Activated CD4-positive, alpha-beta memory T cell treated with anti-CD3 and anti-CD28 coated beads, Interleukin-2, amount 10 ng/mL, durations not matched to agents 7 days and 5 days (primary cell): ENCODE measurements at regions not wholly inside any gene's neighbourhood (a gene's known extent, or its start where the extent isn't known, plus 50 kb on each side); places are given as distances from the start of the nearest gene placed in this dataset.

Source experiments
- CTCF ChIA-PET: fragments of 350-600 bp; sonication (Branson Sonifier 250); formaldehyde crosslinking; loops from one replicate; lab custom pipeline; 2021; ENCODE audit warnings: antibody characterized with exemption, inconsistent platforms; lab: Charles Lee
- POLR2A ChIA-PET: fragments of 350-600 bp; sonication (Branson Sonifier 250); formaldehyde crosslinking; loops from one replicate; lab custom pipeline; 2021; ENCODE audit warnings: antibody characterized with exemption; lab: Charles Lee
- DNase-seq: peaks from one replicate; pipeline ENCODE4 v3.0.0-alpha.2; 2020
- H3K27ac Mint-ChIP-seq: one replicate; pipeline ENCODE4 v1.8.0; 2021; ENCODE audit warnings: mild to moderate bottlenecking, mixed read lengths
- H3K27me3 Mint-ChIP-seq: one replicate; pipeline ENCODE4 v1.8.0; 2021; ENCODE audit warnings: mixed read lengths
- H3K36me3 Mint-ChIP-seq: one replicate; pipeline ENCODE4 v1.8.0; 2021; ENCODE audit warnings: low read depth, mixed read lengths
- H3K4me1 Mint-ChIP-seq: one replicate; pipeline ENCODE4 v1.8.0; 2021; ENCODE audit warnings: mixed read lengths
- H3K4me3 Mint-ChIP-seq: one replicate; pipeline ENCODE4 v1.8.0; 2021; ENCODE audit warnings: mild to moderate bottlenecking, mixed read lengths
- H3K9me3 Mint-ChIP-seq: one replicate; pipeline ENCODE4 v1.8.0; 2021; ENCODE audit warnings: mixed read lengths

DNA sequence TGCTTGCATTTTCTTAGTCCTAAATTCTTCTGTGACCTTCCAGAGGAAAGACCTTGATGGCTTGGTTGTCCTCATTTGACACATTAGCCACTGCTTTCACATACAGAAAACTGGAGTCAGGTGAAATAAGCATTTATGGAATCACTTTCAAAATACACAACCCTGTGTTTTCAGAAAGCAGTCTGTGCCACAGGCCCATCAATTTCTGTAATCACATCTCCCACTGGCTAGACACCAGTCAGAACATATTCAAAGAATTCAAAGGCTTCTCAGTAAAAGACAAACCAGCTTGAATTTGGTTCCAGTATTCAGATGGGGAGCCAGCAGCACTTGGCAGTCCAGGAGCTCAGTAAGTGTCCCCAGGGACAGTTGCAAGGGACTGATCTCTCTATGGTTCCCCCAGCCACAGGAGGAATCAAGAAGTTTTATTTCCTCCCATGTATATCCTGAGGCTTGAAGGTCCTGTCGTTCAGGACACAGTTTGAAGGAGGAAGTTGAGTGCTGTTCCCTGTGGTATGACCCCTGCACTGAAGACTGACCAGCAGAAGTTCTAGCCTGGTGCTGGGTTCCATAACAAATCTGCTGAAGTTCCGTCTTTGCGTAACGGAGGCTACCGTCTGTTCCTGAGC lies 214.3 kb downstream of the FOXO1 start:
- Mint-ChIP-seq H3K9me3 (peaks cover 8% of the 10 kb centered on the region), H3K4me1 (peaks cover 7% of the 10 kb centered on the region), H3K27ac (no peak overlapping the region), H3K4me3 (no peak overlapping the region), H3K36me3 (peaks cover 3% of the 10 kb centered on the region), H3K27me3 (no peaks in the 10 kb centered on the region)
- no peak for DNase-seq
- CTCF ChIA-PET = no interaction called here
- POLR2A ChIA-PET = no interaction called here

- peaks cover 7% of the 10 kb centered on the region for H3K4me1 Mint-ChIP-seq
- H3K27ac Mint-ChIP-seq = no peak overlapping the region
- no peak overlapping the region for H3K4me3 Mint-ChIP-seq
- H3K36me3 Mint-ChIP-seq = peaks cover 3% of the 10 kb centered on the region
- H3K9me3 Mint-ChIP-seq = peaks cover 8% of the 10 kb centered on the region
- ChIA-PET CTCF (no interaction called here), POLR2A (no interaction called here)
- H3K27me3 Mint-ChIP-seq = no peaks in the 10 kb centered on the region
- no peak for DNase-seq
These were observed 213.6 kb downstream of the FOXO1 start for GRCh38 chr13:40452741-40453334.

GRCh38 chr13:40453351-40454021 lies 213.0 kb downstream of the FOXO1 start:
- DNase-seq = no peak
- H3K27me3 Mint-ChIP-seq = no peaks in the 10 kb centered on the region
- peaks cover 3% of the 10 kb centered on the region for H3K36me3 Mint-ChIP-seq
- H3K9me3 Mint-ChIP-seq = peaks cover 8% of the 10 kb centered on the region
- POLR2A ChIA-PET = no interaction called here
- CTCF ChIA-PET = no interaction called here
- no peak overlapping the region for H3K27ac Mint-ChIP-seq
- no peak overlapping the region for H3K4me3 Mint-ChIP-seq
- peaks cover 4% of the 10 kb centered on the region for H3K4me1 Mint-ChIP-seq

DNA sequence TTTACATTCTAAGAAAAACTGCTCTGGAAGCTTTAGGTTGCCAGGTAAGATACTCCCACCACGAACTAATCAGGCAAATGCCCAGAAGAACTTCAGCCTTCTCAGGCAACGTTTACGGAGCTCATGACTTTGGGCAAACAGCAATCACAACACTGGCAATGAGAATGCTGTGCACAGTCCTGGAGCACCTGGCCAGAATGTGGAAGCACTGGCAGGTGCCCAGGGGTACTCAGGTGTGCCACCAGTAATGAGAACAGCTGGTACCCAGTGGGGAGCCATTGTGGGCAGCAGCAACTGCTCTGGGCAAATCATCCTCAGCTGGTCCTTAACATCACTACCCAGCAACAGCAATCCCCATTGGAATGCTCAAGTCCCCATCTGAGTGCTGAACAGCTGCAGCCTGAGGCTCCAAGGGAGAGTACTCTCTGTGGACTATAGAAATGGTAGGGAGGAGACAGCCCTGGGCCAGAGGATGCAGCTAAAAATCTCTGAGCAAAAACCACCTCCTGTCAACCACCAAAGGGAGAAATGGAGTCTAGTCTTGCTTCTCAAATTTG lies 210.0 kb downstream of the FOXO1 start:
- no peak overlapping the region for H3K4me3 Mint-ChIP-seq
- H3K4me1 Mint-ChIP-seq = no peaks in the 10 kb centered on the region
- no peak for DNase-seq
- H3K27ac Mint-ChIP-seq = no peak overlapping the region
- ChIA-PET POLR2A (interaction anchor here (1.0 kb wide), 1 partner anchor 209 kb away, joined by 3 read pairs; the partner anchor contains the start of gene FOXO1), CTCF (no interaction called here)
- no peaks in the 10 kb centered on the region for H3K27me3 Mint-ChIP-seq
- no peaks in the 10 kb centered on the region for H3K9me3 Mint-ChIP-seq
- no peaks in the 10 kb centered on the region for H3K36me3 Mint-ChIP-seq

DNA sequence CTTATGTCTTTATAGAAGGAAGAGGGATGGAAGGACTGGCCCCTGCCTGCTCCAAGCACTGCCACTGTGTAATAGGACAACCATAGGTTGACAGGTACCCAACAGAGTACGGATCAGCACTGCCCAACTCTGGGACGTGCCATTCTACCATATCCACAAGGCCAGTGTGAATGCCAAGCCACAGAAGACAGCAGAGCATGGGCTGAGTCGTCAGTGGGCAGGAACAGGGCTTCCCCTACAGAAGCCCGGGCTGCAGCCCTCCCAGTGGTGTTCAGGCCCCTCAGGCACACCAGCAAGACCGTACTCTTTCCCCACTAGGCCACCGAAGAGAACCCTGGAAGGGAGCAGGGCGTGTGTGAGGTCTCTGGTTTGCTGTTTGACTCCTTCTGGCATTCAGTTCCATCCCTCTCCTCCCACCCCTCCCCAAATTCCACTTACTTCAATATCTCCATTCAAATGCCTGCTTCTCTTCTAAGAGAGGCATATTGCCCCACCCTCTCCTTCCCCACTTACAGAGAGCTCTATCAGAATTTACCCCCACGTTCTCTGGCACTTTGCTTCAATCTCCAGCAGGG lies 209.4 kb downstream of the FOXO1 start:
- H3K9me3 Mint-ChIP-seq = no peaks in the 10 kb centered on the region
- no peaks in the 10 kb centered on the region for H3K27me3 Mint-ChIP-seq
- CTCF ChIA-PET = interaction anchor here (0.6 kb wide), 1 partner anchor 202 kb away, joined by 3 read pairs; no protein-coding TSS in a partner anchor
- no peak for DNase-seq
- H3K4me3 Mint-ChIP-seq = no peak overlapping the region
- POLR2A ChIA-PET = no interaction called here
- no peak overlapping the region for H3K27ac Mint-ChIP-seq
- H3K4me1 Mint-ChIP-seq = no peaks in the 10 kb centered on the region
- H3K36me3 Mint-ChIP-seq = no peaks in the 10 kb centered on the region

DNA sequence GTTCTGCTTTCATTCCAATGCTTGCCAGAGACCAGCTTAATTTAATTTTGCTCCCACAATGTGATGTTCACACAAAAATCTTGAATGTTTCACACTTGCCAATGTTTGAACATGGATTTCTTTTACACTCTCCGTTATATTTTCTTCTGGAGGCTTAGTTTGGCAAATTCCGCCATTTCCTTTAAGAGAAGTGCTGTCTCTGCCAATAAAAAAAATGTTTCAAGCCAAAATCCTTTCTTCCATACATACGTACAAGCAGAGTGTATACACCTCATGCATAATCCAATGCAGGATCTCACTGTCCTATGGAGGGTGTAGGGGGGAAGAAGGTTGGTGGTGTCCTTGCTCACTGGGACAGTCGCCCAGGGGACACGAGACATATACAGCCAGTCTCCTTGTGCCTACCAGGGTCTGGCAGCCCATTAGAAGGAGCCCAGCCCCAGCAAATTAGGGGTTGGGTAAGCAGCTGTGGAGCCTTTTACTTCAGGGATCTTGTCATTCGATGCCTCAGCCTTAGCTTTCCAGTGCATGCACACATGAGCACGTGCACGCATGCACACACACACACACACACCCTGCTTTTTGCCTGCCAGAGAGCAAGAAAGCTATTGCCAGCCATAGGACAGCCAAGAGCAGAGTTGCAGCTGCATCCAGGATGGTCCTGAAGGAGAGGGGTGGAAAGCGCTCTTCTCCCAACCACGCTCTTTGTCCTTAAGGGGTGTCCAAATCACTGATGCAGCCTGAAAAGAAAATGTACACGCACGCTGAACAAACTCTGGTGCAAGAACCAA lies 208.3 kb downstream of the FOXO1 start:
- H3K27me3 Mint-ChIP-seq = no peaks in the 10 kb centered on the region
- H3K27ac Mint-ChIP-seq = no peak overlapping the region
- H3K4me1 Mint-ChIP-seq = no peaks in the 10 kb centered on the region
- no peak overlapping the region for H3K4me3 Mint-ChIP-seq
- CTCF ChIA-PET = interaction anchor here (0.6 to 1.0 kb wide), 2 partner anchors 201 to 319 kb away, joined by 3 read pairs; no protein-coding TSS in a partner anchor
- POLR2A ChIA-PET = no interaction called here
- no peak for DNase-seq
- H3K36me3 Mint-ChIP-seq = no peaks in the 10 kb centered on the region
- H3K9me3 Mint-ChIP-seq = no peaks in the 10 kb centered on the region

- Mint-ChIP-seq H3K27ac (no peak overlapping the region), H3K4me1 (no peaks in the 10 kb centered on the region), H3K9me3 (no peaks in the 10 kb centered on the region), H3K36me3 (no peaks in the 10 kb centered on the region), H3K4me3 (no peak overlapping the region), H3K27me3 (no peaks in the 10 kb centered on the region)
- DNase-seq = no peak
- ChIA-PET POLR2A (no interaction called here), CTCF (interaction anchor here (1.0 kb wide), 1 partner anchor 319 kb away, joined by 3 read pairs; no protein-coding TSS in a partner anchor)
These were observed 207.8 kb downstream of the FOXO1 start for GRCh38 chr13:40458720-40458990.

GRCh38 chr13:40460116-40460515 lies 206.3 kb downstream of the FOXO1 start:
- ChIA-PET POLR2A (no interaction called here), CTCF (no interaction called here)
- H3K27me3 Mint-ChIP-seq = no peaks in the 10 kb centered on the region
- H3K9me3 Mint-ChIP-seq = no peaks in the 10 kb centered on the region
- DNase-seq = no peak
- no peaks in the 10 kb centered on the region for H3K36me3 Mint-ChIP-seq
- no peak overlapping the region for H3K4me3 Mint-ChIP-seq
- H3K27ac Mint-ChIP-seq = no peak overlapping the region
- H3K4me1 Mint-ChIP-seq = no peaks in the 10 kb centered on the region

- H3K4me1 Mint-ChIP-seq = no peaks in the 10 kb centered on the region
- no peak overlapping the region for H3K4me3 Mint-ChIP-seq
- H3K36me3 Mint-ChIP-seq = no peaks in the 10 kb centered on the region
- CTCF ChIA-PET = interaction anchor here (0.9 to 1.5 kb wide), 2 partner anchors 220 to 395 kb away, joined by 3 to 4 read pairs; no protein-coding TSS in a partner anchor
- no peaks in the 10 kb centered on the region for H3K27me3 Mint-ChIP-seq
- no peak for DNase-seq
- POLR2A ChIA-PET = no interaction called here
- no peaks in the 10 kb centered on the region for H3K9me3 Mint-ChIP-seq
- no peak overlapping the region for H3K27ac Mint-ChIP-seq
These were observed 202.0 kb downstream of the FOXO1 start for GRCh38 chr13:40464337-40465014.

DNA sequence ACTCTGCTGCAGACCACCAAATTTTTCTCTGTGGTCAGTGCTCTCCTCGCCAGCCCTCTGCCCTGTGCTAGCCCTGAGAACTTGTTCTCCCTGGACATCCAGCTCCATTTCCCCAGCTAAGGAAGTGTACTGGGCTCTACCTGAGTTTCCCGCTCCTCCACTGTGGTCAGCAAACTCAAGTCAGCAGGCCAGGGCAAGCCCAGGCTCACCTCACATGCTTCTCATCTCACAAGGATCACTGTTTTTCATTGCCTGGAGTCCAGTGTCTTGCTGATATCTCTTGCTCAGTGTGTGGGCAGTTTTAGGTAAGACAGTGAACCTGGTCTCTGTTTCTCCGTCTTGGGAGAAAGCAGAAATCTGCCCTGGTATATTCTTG lies 201.4 kb downstream of the FOXO1 start:
- CTCF ChIA-PET = interaction anchor here (0.9 to 1.5 kb wide), 2 partner anchors 219 to 395 kb away, joined by 3 to 4 read pairs; no protein-coding TSS in a partner anchor
- no peaks in the 10 kb centered on the region for H3K9me3 Mint-ChIP-seq
- H3K36me3 Mint-ChIP-seq = no peaks in the 10 kb centered on the region
- H3K4me3 Mint-ChIP-seq = no peak overlapping the region
- POLR2A ChIA-PET = no interaction called here
- H3K4me1 Mint-ChIP-seq = no peaks in the 10 kb centered on the region
- no peaks in the 10 kb centered on the region for H3K27me3 Mint-ChIP-seq
- H3K27ac Mint-ChIP-seq = no peak overlapping the region
- no peak for DNase-seq

- H3K27ac Mint-ChIP-seq = no peak overlapping the region
- H3K27me3 Mint-ChIP-seq = no peaks in the 10 kb centered on the region
These were observed 200.2 kb downstream of the FOXO1 start for GRCh38 chr13:40466272-40466671.

GRCh38 chr13:40468227-40468838 lies 198.1 kb downstream of the FOXO1 start:
- peaks cover 2% of the 10 kb centered on the region for H3K4me1 Mint-ChIP-seq
- CTCF ChIA-PET = no interaction called here

More at GRCh38 chr13:40466272-40466671, 200.2 kb downstream of the FOXO1 start:
- CTCF ChIA-PET = no interaction called here
- no peak for DNase-seq
- POLR2A ChIA-PET = no interaction called here
- no peaks in the 10 kb centered on the region for H3K36me3 Mint-ChIP-seq
- H3K4me3 Mint-ChIP-seq = no peak overlapping the region
- no peaks in the 10 kb centered on the region for H3K4me1 Mint-ChIP-seq
- H3K9me3 Mint-ChIP-seq = no peaks in the 10 kb centered on the region

More at GRCh38 chr13:40468227-40468838, 198.1 kb downstream of the FOXO1 start:
- no peak for DNase-seq
- Mint-ChIP-seq H3K9me3 (no peaks in the 10 kb centered on the region), H3K4me3 (no peak overlapping the region), H3K27me3 (no peaks in the 10 kb centered on the region), H3K36me3 (no peaks in the 10 kb centered on the region), H3K27ac (no peak overlapping the region)
- POLR2A ChIA-PET = no interaction called here
